Body of pancreas (tissue), 4 donors: ENCODE measurements at regions not wholly inside any gene's neighbourhood (a gene's known extent, or its start where the extent isn't known, plus 50 kb on each side); places are given as distances from the start of the nearest gene placed in this dataset.
"Not testable (repeated sequence)": the region's sequence is repeated elsewhere in the genome, so short reads cannot be mapped to it uniquely, and the experiment has no call there.

Source experiments
- ATAC-seq: fragments of 150-250 bp; one replicate; pipeline ENCODE4 v1.9.1; 2016
- DNase-seq, 4 donors: peaks; one replicate each; pipeline ENCODE4 v3.0.0-alpha.2; 2019
- H3K27ac ChIP-seq, 4 donors: fragments of 200-600 bp; sonication (generic); 1 replicate in 3 of 4; 2 replicates in 1 of 4; pipeline versions ENCODE4 v1.5.1 to v1.6.1; 2016 to 2019; ENCODE audit warnings: mild to moderate bottlenecking in 1 of 4, mixed read lengths in 1 of 4, moderate library complexity in 1 of 4
- H3K27me3 ChIP-seq, 2 donors: fragments of 200-600 bp; sonication (generic); one replicate each; pipeline ENCODE4 v1.6.0; 2016; ENCODE audit warnings: mild to moderate bottlenecking in 1 of 2
- H3K36me3 ChIP-seq, 2 donors: fragments of 200-600 bp; sonication (generic); replicated peaks in 1 of 2; 2 replicates each; pipeline ENCODE4 v1.5.1; 2016; ENCODE audit warnings: low read depth in 2 of 2; ENCODE audit not compliant: insufficient read depth in 1 of 2
- H3K4me1 ChIP-seq: fragments of 200-600 bp; sonication (generic); one replicate; pipeline ENCODE4 v1.6.0; 2016
- H3K4me3 ChIP-seq, 2 donors: fragments of 200-600 bp; sonication (generic); 1 replicate in 1 of 2; 2 replicates in 1 of 2; pipeline ENCODE4 v1.5.1; 2016 to 2019
- H3K9me3 ChIP-seq, 3 donors: fragments of 200-600 bp; sonication (generic); 1 replicate in 2 of 3; 2 replicates in 1 of 3; pipeline ENCODE4 v1.5.1; 2016
- CTCF ChIP-seq, 7 experiments: fragments of 450-650 bp in 4 of 7; fragments of 200-600 bp in 3 of 7; sonication (generic) in 3 of 7; IDR thresholded peaks; one replicate each; pipeline ENCODE4 v1.5.1; 2016 to 2019; ENCODE audit warnings: antibody characterized with exemption in 7 of 7
- POLR2A ChIP-seq, 3 donors: fragments of 450-650 bp; IDR thresholded peaks; one replicate each; pipeline ENCODE4 v1.6.1; 2016; ENCODE audit warnings: antibody characterized with exemption in 3 of 3, mild to moderate bottlenecking in 2 of 3
- WGBS, 2 donors: methylation state at CpG; one replicate each; pipeline ENCODE4 v1.1.5; 2017; 5-methylcytosine and 5-hydroxymethylcytosine counted together
- intact Hi-C: fragments of 100-400 bp; cut with DNase I; formaldehyde crosslinking; loops from one replicate; pipeline ENCODE4 v1.15.1; 2023

GRCh38 chr4:23422878-23423277 lies 467.0 kb downstream of the PPARGC1A start:
- no peak for DNase-seq
- no peak for ATAC-seq

GRCh38 chr4:23413631-23414030 lies 476.2 kb downstream of the PPARGC1A start:
- no peak for ATAC-seq
- no peak for TF ChIP-seq CTCF (IDR thresholded peaks at IDR 0.05)
- TF ChIP-seq POLR2A (IDR thresholded peaks at IDR 0.05): no peak
- H3K36me3 ChIP-seq: no peaks in the 10 kb centered on the region
- intact Hi-C loops: no loop called here
- H3K27ac ChIP-seq: no peak overlapping the region
- no peaks in the 10 kb centered on the region for H3K9me3 ChIP-seq
- no peak overlapping the region for H3K4me3 ChIP-seq
- DNase-seq: no peak
- 46 to 62% methylated on average over 3 of the region's 3 CpGs for WGBS, 2 donors
- H3K27me3 ChIP-seq: no peaks in the 10 kb centered on the region
- no peaks in the 10 kb centered on the region for H3K4me1 ChIP-seq

More at GRCh38 chr4:23422878-23423277, 467.0 kb downstream of the PPARGC1A start:
- Histone ChIP-seq H3K36me3 (no peaks in the 10 kb centered on the region), H3K27me3 (no peaks in the 10 kb centered on the region), H3K4me3 (no peak overlapping the region), H3K4me1 (no peaks in the 10 kb centered on the region), H3K9me3 (no peaks in the 10 kb centered on the region), H3K27ac (no peak overlapping the region)
- no peak for TF ChIP-seq POLR2A (IDR thresholded peaks at IDR 0.05)
- TF ChIP-seq CTCF (IDR thresholded peaks at IDR 0.05): no peak
- WGBS, 2 donors: 69 to 70% methylated on average over 1 of the region's 1 CpG
- intact Hi-C loops: no loop called here

GRCh38 chr4:23412701-23413100 lies 477.1 kb downstream of the PPARGC1A start:
- no peak overlapping the region for H3K27ac ChIP-seq
- no peaks in the 10 kb centered on the region for H3K36me3 ChIP-seq
- 58 to 73% methylated on average over 3 of the region's 3 CpGs for WGBS, 2 donors
- H3K4me3 ChIP-seq: no peak overlapping the region
- H3K27me3 ChIP-seq: no peaks in the 10 kb centered on the region
- ATAC-seq (no peak), DNase-seq (no peak)
- TF ChIP-seq POLR2A (IDR thresholded peaks at IDR 0.05) (no peak), CTCF (IDR thresholded peaks at IDR 0.05) (no peak)
- H3K4me1 ChIP-seq: no peaks in the 10 kb centered on the region
- intact Hi-C loops: no loop called here
- H3K9me3 ChIP-seq: no peaks in the 10 kb centered on the region

- H3K27me3 ChIP-seq, H3K4me1 ChIP-seq, H3K9me3 ChIP-seq, H3K4me3 ChIP-seq, H3K27ac ChIP-seq, H3K36me3 ChIP-seq, ATAC-seq, DNase-seq, intact Hi-C loops: not testable (repeated sequence)
- WGBS, 2 donors: 52 to 55% methylated on average over 2 of the region's 2 CpGs
These were observed 480.9 kb downstream of the PPARGC1A start for GRCh38 chr4:23408913-23409312.

GRCh38 chr4:23401572-23401971 lies 488.3 kb downstream of the PPARGC1A start:
- ATAC-seq: no peak
- Histone ChIP-seq H3K4me3 (no peak overlapping the region), H3K27ac (no peak overlapping the region), H3K27me3 (no peaks in the 10 kb centered on the region), H3K9me3 (no peaks in the 10 kb centered on the region), H3K4me1 (no peaks in the 10 kb centered on the region), H3K36me3 (no peaks in the 10 kb centered on the region)
- TF ChIP-seq CTCF (IDR thresholded peaks at IDR 0.05) (no peak), POLR2A (IDR thresholded peaks at IDR 0.05) (no peak)
- intact Hi-C loops: no loop called here
- 33 to 45% methylated on average over 3 of the region's 3 CpGs for WGBS, 2 donors
- no peak for DNase-seq
